ENCODE measurements at regions not wholly inside any gene's neighbourhood (a gene's known extent, or its start where the extent isn't known, plus 50 kb on each side); places are given as distances from the start of the nearest gene placed in this dataset.
"Not testable (repeated sequence)": the region's sequence is repeated elsewhere in the genome, so short reads cannot be mapped to it uniquely, and the experiment has no call there.

GRCh38 chr10:23945845-23946244 lies 263.1 kb upstream of the KIAA1217 start:
- DNase-seq (ENCODE audit: low spot score), result no peak

- no peak for DNase-seq (ENCODE audit: low spot score)
Observed at GRCh38 chr10:23951841-23952240, 257.1 kb upstream of the KIAA1217 start.

- no peak for DNase-seq (ENCODE audit: low spot score)
Observed at GRCh38 chr10:23955456-23956225, 253.3 kb upstream of the KIAA1217 start.

GRCh38 chr10:23965123-23965522 lies 243.8 kb upstream of the KIAA1217 start:
- no peak for DNase-seq (ENCODE audit: low spot score)

- no peak for DNase-seq (ENCODE audit: low spot score)
Observed at GRCh38 chr10:23965880-23966279, 243.1 kb upstream of the KIAA1217 start.

- no peak for DNase-seq (ENCODE audit: low spot score)
Observed at GRCh38 chr10:23966504-23967051, 242.4 kb upstream of the KIAA1217 start.

GRCh38 chr10:23968301-23968700 lies 240.6 kb upstream of the KIAA1217 start:
- no peak for DNase-seq (ENCODE audit: low spot score)

- DNase-seq (ENCODE audit: low spot score), result no peak
Observed at GRCh38 chr10:23974746-23975272, 234.1 kb upstream of the KIAA1217 start.

- no peak for DNase-seq (ENCODE audit: low spot score)
Observed at GRCh38 chr10:23975431-23975830, 233.5 kb upstream of the KIAA1217 start.

GRCh38 chr10:23976275-23976674 lies 232.7 kb upstream of the KIAA1217 start:
- DNase-seq (ENCODE audit: low spot score), result no peak

- no peak for DNase-seq (ENCODE audit: low spot score)
Observed at GRCh38 chr10:23978317-23978716, 230.6 kb upstream of the KIAA1217 start.

- DNase-seq (ENCODE audit: low spot score), result no peak
Observed at GRCh38 chr10:23980094-23980493, 228.8 kb upstream of the KIAA1217 start.

- DNase-seq (ENCODE audit: low spot score), result no peak
Observed at GRCh38 chr10:23981520-23982309, 227.2 kb upstream of the KIAA1217 start.

GRCh38 chr10:23984405-23984804 lies 224.5 kb upstream of the KIAA1217 start:
- DNase-seq (ENCODE audit: low spot score), result not testable (repeated sequence)

GRCh38 chr10:23988006-23988405 lies 220.9 kb upstream of the KIAA1217 start:
- no peak for DNase-seq (ENCODE audit: low spot score)

GRCh38 chr10:23994459-23995046 lies 214.4 kb upstream of the KIAA1217 start:
- peak; percentile 7 for DNase-seq (ENCODE audit: low spot score)

- DNase-seq (ENCODE audit: low spot score), result no peak
Observed at GRCh38 chr10:23999445-23999844, 209.5 kb upstream of the KIAA1217 start.

GRCh38 chr10:24000271-24000813 lies 208.6 kb upstream of the KIAA1217 start:
- DNase-seq (ENCODE audit: low spot score), result no peak

- no peak for DNase-seq (ENCODE audit: low spot score)
Observed at GRCh38 chr10:24006741-24007140, 202.2 kb upstream of the KIAA1217 start.

GRCh38 chr10:24007359-24007758 lies 201.6 kb upstream of the KIAA1217 start:
- DNase-seq (ENCODE audit: low spot score), result no peak
